GM18867 (cell line): ENCODE measurements at regions not wholly inside any gene's neighbourhood (a gene's known extent, or its start where the extent isn't known, plus 50 kb on each side); places are given as distances from the start of the nearest gene placed in this dataset.
A peak's percentile ranks its signal among the peaks of the same experiment; 100 is the strongest.
"Not testable (repeated sequence)": the region's sequence is repeated elsewhere in the genome, so short reads cannot be mapped to it uniquely, and the experiment has no call there.

ENCODE experiments used
- ATAC-seq: cut with Tn5 transposase; IDR thresholded peaks from one replicate; pipeline ENCODE4 v1.9.1; 2021; ENCODE audit warnings: mild to moderate bottlenecking, moderate library complexity; ENCODE audit not compliant: unreplicated experiment

GRCh38 chr13:59364641-59365085 is 799.1 kb downstream of the DIAPH3 start:
- ATAC-seq, result no peak

GRCh38 chr13:59367467-59367866 is 796.3 kb downstream of the DIAPH3 start:
- no peak for ATAC-seq

GRCh38 chr13:59367904-59368303 is 795.8 kb downstream of the DIAPH3 start:
- ATAC-seq, result no peak

- ATAC-seq, result no peak
Measured at GRCh38 chr13:59368693-59369092, 795.0 kb downstream of the DIAPH3 start.

GRCh38 chr13:59371229-59371628 is 792.5 kb downstream of the DIAPH3 start:
- ATAC-seq, result no peak

- ATAC-seq, result no peak
Measured at GRCh38 chr13:59373341-59373740, 790.4 kb downstream of the DIAPH3 start.

GRCh38 chr13:59374691-59375090 is 789.0 kb downstream of the DIAPH3 start:
- no peak for ATAC-seq

- no peak for ATAC-seq
Measured at GRCh38 chr13:59384154-59384553, 779.6 kb downstream of the DIAPH3 start.

- ATAC-seq, result peak; percentile 99
Measured at GRCh38 chr13:59391696-59392095, 772.0 kb downstream of the DIAPH3 start.

GRCh38 chr13:59392328-59392727 is 771.4 kb downstream of the DIAPH3 start:
- no peak for ATAC-seq

- ATAC-seq, result no peak
Measured at GRCh38 chr13:59394496-59394895, 769.2 kb downstream of the DIAPH3 start.

GRCh38 chr13:59398127-59398526 is 765.6 kb downstream of the DIAPH3 start:
- ATAC-seq, result no peak

GRCh38 chr13:59398661-59399060 is 765.1 kb downstream of the DIAPH3 start:
- ATAC-seq, result no peak

- no peak for ATAC-seq
Measured at GRCh38 chr13:59399513-59399912, 764.2 kb downstream of the DIAPH3 start.

GRCh38 chr13:59404331-59404730 is 759.4 kb downstream of the DIAPH3 start:
- no peak for ATAC-seq

- not testable (repeated sequence) for ATAC-seq
Measured at GRCh38 chr13:59407251-59407650, 756.5 kb downstream of the DIAPH3 start.

GRCh38 chr13:59408738-59409137 is 755.0 kb downstream of the DIAPH3 start:
- ATAC-seq, result no peak

- no peak for ATAC-seq
Measured at GRCh38 chr13:59409211-59409610, 754.5 kb downstream of the DIAPH3 start.

- no peak for ATAC-seq
Measured at GRCh38 chr13:59409634-59410200, 754.0 kb downstream of the DIAPH3 start.

GRCh38 chr13:59413126-59413525 is 750.6 kb downstream of the DIAPH3 start:
- ATAC-seq, result peak; percentile 80

GRCh38 chr13:59414006-59414405 is 749.7 kb downstream of the DIAPH3 start:
- ATAC-seq, result no peak

GRCh38 chr13:59415498-59415897 is 748.2 kb downstream of the DIAPH3 start:
- ATAC-seq, result no peak

- no peak for ATAC-seq
Measured at GRCh38 chr13:59416561-59416960, 747.2 kb downstream of the DIAPH3 start.
